Neural crest cell (in vitro differentiated cells): ENCODE measurements at regions not wholly inside any gene's neighbourhood (a gene's known extent, or its start where the extent isn't known, plus 50 kb on each side); places are given as distances from the start of the nearest gene placed in this dataset.
A peak's percentile ranks its signal among the peaks of the same experiment; 100 is the strongest.

ENCODE experiments used
- DNase-seq: peaks from one replicate; pipeline ENCODE4 v3.0.0; 2021; ENCODE audit warnings: low read depth, mixed read lengths, low spot score
- H3K27ac Mint-ChIP-seq: one replicate; pipeline ENCODE4 v1.8.0; 2021; ENCODE audit warnings: mild to moderate bottlenecking, mixed read lengths; ENCODE audit not compliant: unreplicated experiment
- H3K27me3 Mint-ChIP-seq: 2 replicates; pipeline ENCODE4 v1.8.0; 2021; ENCODE audit warnings: low read depth, mild to moderate bottlenecking, mixed read lengths
- H3K36me3 Mint-ChIP-seq: 2 replicates; pipeline ENCODE4 v1.8.0; 2021; ENCODE audit warnings: low read depth, mild to moderate bottlenecking, mixed read lengths
- H3K4me1 Mint-ChIP-seq: 2 replicates; pipeline ENCODE4 v1.8.0; 2021; ENCODE audit warnings: mixed read lengths
- H3K4me3 Mint-ChIP-seq: one replicate; pipeline ENCODE4 v1.8.0; 2021; ENCODE audit warnings: mild to moderate bottlenecking, mixed read lengths
- H3K9me3 Mint-ChIP-seq: 2 replicates; pipeline ENCODE4 v1.8.0; 2021; ENCODE audit warnings: mixed read lengths
- CTCF ChIP-seq: fragments of 200-600 bp; sonication (generic); conservative IDR thresholded peaks from 2 replicates; pipeline ENCODE4 v1.5.0; 2021; ENCODE audit warnings: antibody characterized with exemption, mild to moderate bottlenecking

- no peak for DNase-seq
- no peak for TF ChIP-seq CTCF
- H3K4me1 Mint-ChIP-seq, result peaks cover 39% of the 10 kb centered on the region
- H3K27me3 Mint-ChIP-seq, result no peaks in the 10 kb centered on the region
- no peaks in the 10 kb centered on the region for H3K36me3 Mint-ChIP-seq
- H3K9me3 Mint-ChIP-seq, result peaks cover 3% of the 10 kb centered on the region
- no peak overlapping the region for H3K27ac Mint-ChIP-seq
- no peak overlapping the region for H3K4me3 Mint-ChIP-seq
Observed at GRCh38 chr13:30140973-30141372, 166.4 kb downstream of the KATNAL1 start.

- H3K27ac Mint-ChIP-seq, result peak overlapping the region; percentile 91
- no peaks in the 10 kb centered on the region for H3K27me3 Mint-ChIP-seq
- DNase-seq, result no peak
- TF ChIP-seq CTCF, result no peak
- peaks cover 3% of the 10 kb centered on the region for H3K9me3 Mint-ChIP-seq
- no peak overlapping the region for H3K4me3 Mint-ChIP-seq
- H3K36me3 Mint-ChIP-seq, result no peaks in the 10 kb centered on the region
- peaks cover 56% of the 10 kb centered on the region for H3K4me1 Mint-ChIP-seq
Observed at GRCh38 chr13:30138511-30138910, 168.8 kb downstream of the KATNAL1 start.

GRCh38 chr13:30135868-30136267 lies 171.5 kb downstream of the KATNAL1 start:
- no peaks in the 10 kb centered on the region for H3K36me3 Mint-ChIP-seq
- no peak overlapping the region for H3K4me3 Mint-ChIP-seq
- H3K27me3 Mint-ChIP-seq, result no peaks in the 10 kb centered on the region
- no peak for TF ChIP-seq CTCF
- H3K4me1 Mint-ChIP-seq, result peaks cover 56% of the 10 kb centered on the region
- DNase-seq, result no peak
- no peak overlapping the region for H3K27ac Mint-ChIP-seq
- peaks cover 3% of the 10 kb centered on the region for H3K9me3 Mint-ChIP-seq

GRCh38 chr13:30135351-30135750 lies 172.0 kb downstream of the KATNAL1 start:
- Mint-ChIP-seq H3K36me3 (no peaks in the 10 kb centered on the region), H3K27ac (no peak overlapping the region), H3K4me3 (no peak overlapping the region), H3K9me3 (peaks cover 3% of the 10 kb centered on the region), H3K27me3 (no peaks in the 10 kb centered on the region), H3K4me1 (peaks cover 56% of the 10 kb centered on the region)
- TF ChIP-seq CTCF, result no peak
- no peak for DNase-seq

GRCh38 chr13:30134578-30134977 lies 172.8 kb downstream of the KATNAL1 start:
- H3K36me3 Mint-ChIP-seq, result no peaks in the 10 kb centered on the region
- DNase-seq, result no peak
- H3K4me3 Mint-ChIP-seq, result peak overlapping the region; percentile 65
- H3K4me1 Mint-ChIP-seq, result peaks cover 58% of the 10 kb centered on the region
- no peaks in the 10 kb centered on the region for H3K27me3 Mint-ChIP-seq
- TF ChIP-seq CTCF, result no peak
- peaks cover 3% of the 10 kb centered on the region for H3K9me3 Mint-ChIP-seq
- H3K27ac Mint-ChIP-seq, result peak overlapping the region; percentile 76

- Mint-ChIP-seq H3K4me1 (peaks cover 58% of the 10 kb centered on the region), H3K9me3 (peaks cover under 1% of the 10 kb centered on the region), H3K27me3 (no peaks in the 10 kb centered on the region), H3K4me3 (peak overlapping the region; percentile 65), H3K36me3 (no peaks in the 10 kb centered on the region), H3K27ac (peak overlapping the region; percentile 76)
- DNase-seq, result no peak
- no peak for TF ChIP-seq CTCF
Observed at GRCh38 chr13:30133996-30134395, 173.4 kb downstream of the KATNAL1 start.
